Type B pancreatic cell (in vitro differentiated cells): ENCODE measurements at regions not wholly inside any gene's neighbourhood (a gene's known extent, or its start where the extent isn't known, plus 50 kb on each side); places are given as distances from the start of the nearest gene placed in this dataset.

Experiments used
- DNase-seq: peaks from one replicate; pipeline ENCODE4 v3.0.0; 2021; ENCODE audit warnings: mixed read lengths; ENCODE audit not compliant: unreplicated experiment; ENCODE audit errors: extremely low spot score
- H3K27ac Mint-ChIP-seq: 2 replicates; pipeline ENCODE4 v1.8.0; 2021; ENCODE audit warnings: mild to moderate bottlenecking, mixed read lengths
- H3K27me3 Mint-ChIP-seq: 2 replicates; pipeline ENCODE4 v1.8.0; 2021; ENCODE audit warnings: mixed read lengths
- H3K36me3 Mint-ChIP-seq: 2 replicates; pipeline ENCODE4 v1.8.0; 2021; ENCODE audit warnings: mixed read lengths
- H3K4me1 Mint-ChIP-seq: one replicate; pipeline ENCODE4 v1.8.0; 2021; ENCODE audit warnings: mixed read lengths; ENCODE audit not compliant: unreplicated experiment
- H3K4me3 Mint-ChIP-seq: 2 replicates; pipeline ENCODE4 v1.8.0; 2021; ENCODE audit warnings: mild to moderate bottlenecking, mixed read lengths
- H3K9me3 Mint-ChIP-seq: 2 replicates; pipeline ENCODE4 v1.8.0; 2021; ENCODE audit warnings: mixed read lengths
- CTCF ChIP-seq: fragments of 200-600 bp; sonication (generic); conservative IDR thresholded peaks from 2 replicates; pipeline ENCODE4 v1.5.0; 2021; ENCODE audit warnings: antibody characterized with exemption, mild to moderate bottlenecking

DNA sequence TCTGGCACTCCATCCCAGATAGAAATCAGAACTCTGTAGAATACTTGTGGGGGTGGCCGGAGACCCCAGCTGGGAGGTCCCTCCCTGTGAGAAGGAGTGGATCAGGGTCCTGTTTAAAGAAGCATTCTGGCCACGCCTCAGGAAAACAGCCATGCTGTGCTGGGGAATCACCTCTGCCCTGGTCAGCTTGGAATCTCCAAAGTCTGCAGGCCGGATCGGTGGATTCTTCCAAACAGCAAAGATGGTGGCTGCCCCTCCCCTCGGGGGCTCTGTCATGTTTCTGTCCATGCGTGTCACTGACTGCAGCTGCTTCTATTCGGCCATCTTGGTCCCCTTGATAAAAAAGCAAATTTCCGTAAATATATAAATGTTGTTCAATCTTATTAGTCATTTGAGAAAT lies 365.9 kb downstream of the JRKL start:
- Mint-ChIP-seq H3K27me3 (peaks cover 4% of the 10 kb centered on the region), H3K4me1 (no peaks in the 10 kb centered on the region), H3K27ac (no peak overlapping the region), H3K36me3 (no peaks in the 10 kb centered on the region), H3K4me3 (no peak overlapping the region), H3K9me3 (no peaks in the 10 kb centered on the region)
- TF ChIP-seq CTCF = no peak
- DNase-seq = no peak

- no peaks in the 10 kb centered on the region for H3K36me3 Mint-ChIP-seq
- H3K27me3 Mint-ChIP-seq = peaks cover 4% of the 10 kb centered on the region
- H3K27ac Mint-ChIP-seq = no peak overlapping the region
- no peaks in the 10 kb centered on the region for H3K4me1 Mint-ChIP-seq
- no peak for TF ChIP-seq CTCF
- H3K4me3 Mint-ChIP-seq = no peak overlapping the region
- H3K9me3 Mint-ChIP-seq = no peaks in the 10 kb centered on the region
- DNase-seq = no peak
Measured at GRCh38 chr11:96758957-96759356, 369.1 kb downstream of the JRKL start.

- TF ChIP-seq CTCF = no peak
- no peaks in the 10 kb centered on the region for H3K4me1 Mint-ChIP-seq
- DNase-seq = no peak
- H3K27me3 Mint-ChIP-seq = no peaks in the 10 kb centered on the region
- H3K9me3 Mint-ChIP-seq = no peaks in the 10 kb centered on the region
- H3K36me3 Mint-ChIP-seq = no peaks in the 10 kb centered on the region
- H3K27ac Mint-ChIP-seq = no peak overlapping the region
- H3K4me3 Mint-ChIP-seq = no peak overlapping the region
Measured at GRCh38 chr11:96760306-96760705, 370.5 kb downstream of the JRKL start.

- TF ChIP-seq CTCF = no peak
Measured at GRCh38 chr11:96760815-96761214, 371.0 kb downstream of the JRKL start.

DNA sequence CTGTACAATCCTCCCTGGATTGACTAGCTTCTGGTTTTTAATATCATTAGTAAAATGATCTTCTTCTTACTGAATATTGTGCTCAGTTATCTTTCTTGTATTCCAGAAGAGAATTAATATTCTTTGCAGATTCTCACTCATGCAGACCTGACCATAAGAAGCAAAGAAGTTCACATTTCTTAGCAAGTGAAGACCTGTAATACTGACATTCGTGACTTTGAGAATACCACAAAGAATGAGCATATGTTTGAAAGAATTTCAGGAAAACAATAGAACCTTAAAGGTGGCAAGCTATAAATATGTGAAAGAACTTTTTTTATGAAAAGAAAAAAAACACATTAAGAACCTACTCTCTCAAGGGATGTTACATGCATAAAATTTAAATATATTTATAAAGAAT lies 371.6 kb downstream of the JRKL start:
- Mint-ChIP-seq H3K27ac (no peak overlapping the region), H3K9me3 (no peaks in the 10 kb centered on the region), H3K4me1 (no peaks in the 10 kb centered on the region), H3K4me3 (no peak overlapping the region), H3K27me3 (no peaks in the 10 kb centered on the region), H3K36me3 (no peaks in the 10 kb centered on the region)
- DNase-seq = no peak
- no peak for TF ChIP-seq CTCF

More at GRCh38 chr11:96760815-96761214, 371.0 kb downstream of the JRKL start:
- no peaks in the 10 kb centered on the region for H3K36me3 Mint-ChIP-seq
- DNase-seq = no peak
- H3K27ac Mint-ChIP-seq = no peak overlapping the region
- no peaks in the 10 kb centered on the region for H3K4me1 Mint-ChIP-seq
- no peak overlapping the region for H3K4me3 Mint-ChIP-seq
- H3K9me3 Mint-ChIP-seq = no peaks in the 10 kb centered on the region
- no peaks in the 10 kb centered on the region for H3K27me3 Mint-ChIP-seq

DNA sequence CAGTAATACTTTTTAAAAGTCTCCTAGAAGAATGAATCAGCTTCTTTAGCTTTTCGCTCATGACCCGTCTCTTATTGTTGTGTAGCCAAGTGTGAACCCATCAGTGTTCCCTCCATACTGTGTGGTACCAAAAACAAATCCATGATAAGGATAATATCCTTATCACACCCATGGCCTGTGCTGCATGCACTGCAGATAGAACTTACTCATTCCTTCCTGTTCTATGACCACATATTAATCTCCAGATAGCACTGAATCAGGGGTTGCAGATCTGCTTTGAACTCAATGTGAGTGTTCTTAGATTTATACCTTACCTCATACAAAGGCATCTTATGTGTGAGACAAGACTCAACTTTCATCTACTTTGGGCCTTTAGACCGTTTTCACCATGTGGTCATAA lies 373.4 kb downstream of the JRKL start:
- TF ChIP-seq CTCF = no peak
- Mint-ChIP-seq H3K9me3 (no peaks in the 10 kb centered on the region), H3K27ac (no peak overlapping the region), H3K4me1 (no peaks in the 10 kb centered on the region), H3K36me3 (no peaks in the 10 kb centered on the region), H3K4me3 (no peak overlapping the region), H3K27me3 (no peaks in the 10 kb centered on the region)
- DNase-seq = no peak
